Retinal pigment epithelial cell (primary cell): ENCODE measurements at regions not wholly inside any gene's neighbourhood (a gene's known extent, or its start where the extent isn't known, plus 50 kb on each side); places are given as distances from the start of the nearest gene placed in this dataset.
"Not testable (repeated sequence)": the region's sequence is repeated elsewhere in the genome, so short reads cannot be mapped to it uniquely, and the experiment has no call there.

Source experiments
- DNase-seq: peaks from one replicate; pipeline ENCODE4 v3.0.0-alpha.2; 2010; ENCODE audit warnings: low read depth
- H3K4me3 ChIP-seq: 2 replicates; pipeline ENCODE4 v1.5.1; 2011; ENCODE audit warnings: mild to moderate bottlenecking, low read length, control low read depth, moderate library complexity
- CTCF ChIP-seq: conservative IDR thresholded peaks from 2 replicates; pipeline ENCODE4 v1.5.1; 2011; ENCODE audit warnings: low read depth, low read length, control low read depth, inconsistent platforms

GRCh38 chr1:209157546-209158249, 425.8 kb upstream of the CAMK1G start:
- TF ChIP-seq CTCF = no peak
- H3K4me3 ChIP-seq = no peak overlapping the region
- DNase-seq = no peak

- no peak for DNase-seq
- H3K4me3 ChIP-seq = no peak overlapping the region
- TF ChIP-seq CTCF = no peak
Measured at GRCh38 chr1:209158851-209159250, 424.7 kb upstream of the CAMK1G start.

GRCh38 chr1:209160230-209160629, 423.3 kb upstream of the CAMK1G start:
- no peak for DNase-seq
- H3K4me3 ChIP-seq = no peak overlapping the region
- no peak for TF ChIP-seq CTCF

- no peak for TF ChIP-seq CTCF
- H3K4me3 ChIP-seq = no peak overlapping the region
- no peak for DNase-seq
Measured at GRCh38 chr1:209162651-209163050, 420.9 kb upstream of the CAMK1G start.

- no peak for TF ChIP-seq CTCF
- DNase-seq = no peak
Measured at GRCh38 chr1:209168204-209168603, 415.3 kb upstream of the CAMK1G start.

GRCh38 chr1:209171151-209171550, 412.4 kb upstream of the CAMK1G start:
- DNase-seq = no peak
- no peak for TF ChIP-seq CTCF

More at GRCh38 chr1:209168204-209168603, 415.3 kb upstream of the CAMK1G start:
- no peak overlapping the region for H3K4me3 ChIP-seq

GRCh38 chr1:209172286-209172685, 411.2 kb upstream of the CAMK1G start:
- DNase-seq = no peak
- no peak for TF ChIP-seq CTCF
- H3K4me3 ChIP-seq = no peak overlapping the region

More at GRCh38 chr1:209171151-209171550, 412.4 kb upstream of the CAMK1G start:
- no peak overlapping the region for H3K4me3 ChIP-seq

GRCh38 chr1:209172792-209173542, 410.5 kb upstream of the CAMK1G start:
- not testable (repeated sequence) for DNase-seq, H3K4me3 ChIP-seq

GRCh38 chr1:209173796-209174195, 409.7 kb upstream of the CAMK1G start:
- DNase-seq, H3K4me3 ChIP-seq: not testable (repeated sequence)
